Common myeloid progenitor, CD34-positive (primary cell): ENCODE measurements at regions not wholly inside any gene's neighbourhood (a gene's known extent, or its start where the extent isn't known, plus 50 kb on each side); places are given as distances from the start of the nearest gene placed in this dataset.

Experiments used
- CTCF ChIA-PET: fragments of 350-600 bp; sonication (Branson Sonifier 250); formaldehyde crosslinking; loops from one replicate; lab custom pipeline; 2021; ENCODE audit warnings: antibody characterized with exemption; lab: Charles Lee
- POLR2A ChIA-PET: fragments of 350-600 bp; sonication (Branson Sonifier 250); formaldehyde crosslinking; loops from one replicate; lab custom pipeline; 2021; ENCODE audit warnings: antibody characterized with exemption; lab: Charles Lee
- DNase-seq, 3 donors: peaks; one replicate each; pipeline versions ENCODE4 v3.0.0 to v3.0.0-alpha.2; 2013
- H3K27ac ChIP-seq, 2 experiments: 1 replicate in 1 of 2; 2 replicates in 1 of 2; pipeline ENCODE4 v1.7.0; 2013; ENCODE audit warnings: inconsistent platforms in 2 of 2, low read length in 2 of 2, mild to moderate bottlenecking in 2 of 2, low read depth in 1 of 2, moderate library complexity in 1 of 2; ENCODE audit not compliant: severe bottlenecking in 2 of 2, insufficient read depth in 1 of 2, poor library complexity in 1 of 2
- H3K27me3 ChIP-seq, 5 experiments: replicated peaks in 2 of 5; 1 replicate in 3 of 5; 2 replicates in 2 of 5; pipeline versions ENCODE4 v1.6.1 to v1.7.0; 2013; ENCODE audit warnings: low read length in 4 of 5, mild to moderate bottlenecking in 2 of 5, moderate library complexity in 2 of 5, inconsistent platforms in 1 of 5; ENCODE audit not compliant: insufficient read depth in 5 of 5, control insufficient read depth in 4 of 5
- H3K36me3 ChIP-seq, 4 experiments: 1 replicate in 2 of 4; 2 replicates in 2 of 4; pipeline versions ENCODE4 v1.6.1 to v1.7.0; 2013; ENCODE audit warnings: low read length in 3 of 4, control low read depth in 1 of 4, mild to moderate bottlenecking in 1 of 4; ENCODE audit not compliant: control insufficient read depth in 4 of 4, insufficient read depth in 4 of 4
- H3K4me1 ChIP-seq, 4 experiments: 1 replicate in 3 of 4; 2 replicates in 1 of 4; pipeline versions ENCODE4 v1.6.1 to v1.7.1; 2013; ENCODE audit warnings: low read length in 3 of 4, mild to moderate bottlenecking in 3 of 4, control low read depth in 1 of 4, inconsistent platforms in 1 of 4, moderate library complexity in 1 of 4; ENCODE audit not compliant: control insufficient read depth in 4 of 4, insufficient read depth in 4 of 4; ENCODE audit errors: control extremely low read depth in 1 of 4
- H3K4me3 ChIP-seq, 7 experiments: 1 replicate in 4 of 7; 2 replicates in 3 of 7; pipeline versions ENCODE4 v1.5.1 to v1.7.0; 2013; ENCODE audit warnings: mild to moderate bottlenecking in 7 of 7, low read length in 6 of 7, moderate library complexity in 6 of 7, inconsistent platforms in 2 of 7, low read depth in 2 of 7, control low read depth in 1 of 7; ENCODE audit not compliant: insufficient read depth in 4 of 7, control insufficient read depth in 1 of 7; ENCODE audit errors: extremely low read depth in 1 of 7
- H3K9me3 ChIP-seq, 5 experiments: 1 replicate in 4 of 5; 2 replicates in 1 of 5; pipeline versions ENCODE4 v1.6.1 to v1.7.1; 2013; ENCODE audit warnings: low read length in 4 of 5, mild to moderate bottlenecking in 2 of 5, inconsistent platforms in 1 of 5, low read depth in 1 of 5, moderate library complexity in 1 of 5; ENCODE audit not compliant: control insufficient read depth in 4 of 5, insufficient read depth in 2 of 5; ENCODE audit errors: control extremely low read depth in 1 of 5
- WGBS: methylation state at CpG from one replicate; pipeline ENCODE4 v1.1.5; 2013; ENCODE audit not compliant: insufficient coverage; 5-methylcytosine and 5-hydroxymethylcytosine counted together

DNA sequence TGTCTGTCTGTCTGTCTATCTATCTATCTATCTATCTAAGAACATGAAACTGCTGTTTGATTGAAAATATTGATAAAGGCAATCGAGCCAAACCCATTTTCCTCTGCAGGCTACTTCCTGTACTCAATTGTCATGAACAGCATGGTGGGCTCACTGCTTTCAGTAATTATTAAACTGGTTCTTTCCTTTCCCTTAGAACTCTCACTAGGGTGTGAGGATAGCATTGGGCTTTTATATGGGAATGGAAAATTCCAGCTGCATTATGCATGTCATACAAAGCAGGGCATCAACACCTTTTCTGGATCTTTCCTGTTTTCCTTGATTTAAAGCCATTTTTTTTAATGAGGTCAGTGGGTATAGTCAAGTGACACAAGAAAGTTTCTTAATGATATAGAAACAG is 161.0 kb upstream of the SYNCRIP start:
- Histone ChIP-seq H3K4me3 (no peak overlapping the region), H3K27me3 (no peaks in the 10 kb centered on the region), H3K9me3 (peaks cover 0 to 8% (median 3%) of the 10 kb centered on the region in 5 experiments), H3K27ac (no peak overlapping the region), H3K36me3 (no peaks in the 10 kb centered on the region), H3K4me1 (no peaks in the 10 kb centered on the region)
- no CpG with 5 or more reads among the region's 1 CpG for WGBS
- ChIA-PET CTCF (no interaction called here), POLR2A (no interaction called here)
- no peak for DNase-seq

DNA sequence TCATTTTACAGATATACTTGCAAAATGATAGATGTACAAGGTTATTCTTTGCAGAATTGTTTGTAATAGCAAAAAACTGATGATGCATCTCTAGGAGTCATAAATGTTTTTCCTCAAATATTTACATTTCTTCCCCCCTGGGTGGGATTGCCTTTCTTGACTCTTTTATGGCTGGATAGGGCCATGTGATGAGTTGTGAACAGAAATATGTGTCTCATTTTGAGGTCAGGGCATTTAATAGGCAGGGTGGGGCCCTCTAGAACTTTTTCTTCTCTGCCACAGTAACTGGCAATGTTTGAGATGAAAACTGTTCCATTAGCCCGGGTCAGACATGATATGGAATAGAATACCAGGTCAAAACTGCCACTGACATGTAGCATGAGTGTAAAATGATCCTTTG is 159.5 kb upstream of the SYNCRIP start:
- H3K27me3 ChIP-seq = no peaks in the 10 kb centered on the region
- H3K27ac ChIP-seq = no peak overlapping the region
- no peak for DNase-seq
- ChIA-PET POLR2A (no interaction called here), CTCF (no interaction called here)
- WGBS = 100% methylated on average over 1 of the region's 1 CpG
- H3K9me3 ChIP-seq = no peaks in the 10 kb centered on the region
- no peaks in the 10 kb centered on the region for H3K4me1 ChIP-seq
- no peaks in the 10 kb centered on the region for H3K36me3 ChIP-seq
- no peak overlapping the region for H3K4me3 ChIP-seq

DNA sequence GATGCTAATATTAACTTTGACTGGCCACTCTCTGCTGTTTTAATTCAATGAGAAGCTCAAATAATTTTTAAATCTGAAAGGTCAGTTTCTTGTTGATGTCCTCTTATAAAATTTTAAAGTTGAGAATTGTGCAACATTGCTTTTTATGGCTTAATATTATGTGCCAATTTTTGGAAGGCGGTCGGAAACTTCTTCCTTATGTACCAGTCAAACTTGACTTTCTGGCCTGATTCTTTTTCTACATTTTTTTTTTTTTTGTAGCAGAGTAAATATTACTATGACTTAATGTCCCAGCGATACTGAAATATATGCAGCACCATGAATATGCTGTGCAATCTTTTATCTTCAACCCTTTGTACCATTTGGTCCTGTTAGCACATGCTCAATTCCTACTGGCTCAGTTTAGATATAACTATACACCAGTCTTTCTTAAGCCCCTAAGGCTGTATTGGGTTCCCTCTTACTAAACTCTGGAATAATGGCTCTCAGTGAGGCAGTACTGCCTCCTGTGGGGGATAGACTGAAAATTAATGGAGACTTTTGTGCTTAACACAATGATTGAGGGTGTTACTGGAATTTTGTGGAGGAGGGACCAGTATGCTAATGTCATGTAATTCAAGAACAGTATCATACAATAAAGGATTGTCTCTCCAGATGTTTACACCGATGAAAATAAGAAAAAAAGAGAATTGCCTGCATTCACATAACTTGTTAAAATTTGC is 156.4 kb upstream of the SYNCRIP start:
- Histone ChIP-seq H3K36me3 (no peaks in the 10 kb centered on the region), H3K9me3 (no peaks in the 10 kb centered on the region), H3K4me1 (no peaks in the 10 kb centered on the region), H3K27me3 (no peaks in the 10 kb centered on the region), H3K27ac (no peak overlapping the region), H3K4me3 (no peak overlapping the region)
- ChIA-PET CTCF (no interaction called here), POLR2A (no interaction called here)
- WGBS = 100% methylated on average over 1 of the region's 4 CpGs
- no peak for DNase-seq

DNA sequence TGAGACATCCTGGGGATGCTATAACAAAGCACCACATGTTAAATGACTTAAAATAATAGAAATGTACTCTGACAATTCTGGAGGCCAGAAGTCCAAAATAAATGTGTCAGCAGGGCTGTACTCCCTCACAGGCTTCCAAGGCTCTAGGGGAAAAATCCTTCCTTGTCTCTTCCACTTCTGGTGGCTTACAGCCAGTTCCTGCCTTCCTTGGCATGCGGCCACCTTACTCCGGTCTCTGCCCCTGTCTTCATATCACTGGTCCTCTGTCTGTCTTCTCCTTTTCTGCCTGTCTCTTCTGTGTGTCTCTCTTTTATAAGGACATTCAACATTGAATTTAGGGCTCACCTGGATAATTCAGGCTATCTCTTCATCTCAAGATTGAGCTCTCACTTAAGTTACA is 155.3 kb upstream of the SYNCRIP start:
- H3K4me1 ChIP-seq = no peaks in the 10 kb centered on the region
- CTCF ChIA-PET = no interaction called here

DNA sequence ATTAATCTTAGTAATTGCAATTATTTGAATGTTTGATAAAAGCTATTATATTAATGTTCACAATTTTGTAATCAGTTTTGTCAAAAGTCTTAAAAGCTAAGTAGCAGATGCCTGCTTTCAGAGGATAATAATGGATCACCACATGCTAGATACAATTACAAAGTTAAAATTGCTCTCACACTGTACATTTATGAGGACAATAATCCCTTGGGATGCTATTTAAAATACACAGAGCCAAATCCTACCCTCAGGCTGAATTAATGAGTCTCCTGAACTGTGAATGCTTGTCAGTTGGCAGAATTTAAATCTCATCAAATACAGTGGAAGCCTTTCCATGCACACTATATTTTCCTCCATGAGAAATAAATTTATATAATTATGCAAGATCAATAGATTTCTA is 153.3 kb upstream of the SYNCRIP start:
- H3K27me3 ChIP-seq = no peaks in the 10 kb centered on the region
- no peak overlapping the region for H3K4me3 ChIP-seq
- ChIA-PET CTCF (no interaction called here), POLR2A (no interaction called here)
- H3K36me3 ChIP-seq = no peaks in the 10 kb centered on the region
- no peaks in the 10 kb centered on the region for H3K4me1 ChIP-seq
- no peak for DNase-seq
- H3K27ac ChIP-seq = no peak overlapping the region
- peaks cover 0 to 2% (median 0%) of the 10 kb centered on the region in 5 experiments for H3K9me3 ChIP-seq

More for the DNA sequence above, 155.3 kb upstream of the SYNCRIP start:
- Histone ChIP-seq H3K4me3 (no peak overlapping the region), H3K27me3 (no peaks in the 10 kb centered on the region), H3K27ac (no peak overlapping the region), H3K9me3 (no peaks in the 10 kb centered on the region), H3K36me3 (no peaks in the 10 kb centered on the region)
- DNase-seq = no peak
- 97% methylated on average over 2 of the region's 2 CpGs for WGBS
- POLR2A ChIA-PET = no interaction called here

DNA sequence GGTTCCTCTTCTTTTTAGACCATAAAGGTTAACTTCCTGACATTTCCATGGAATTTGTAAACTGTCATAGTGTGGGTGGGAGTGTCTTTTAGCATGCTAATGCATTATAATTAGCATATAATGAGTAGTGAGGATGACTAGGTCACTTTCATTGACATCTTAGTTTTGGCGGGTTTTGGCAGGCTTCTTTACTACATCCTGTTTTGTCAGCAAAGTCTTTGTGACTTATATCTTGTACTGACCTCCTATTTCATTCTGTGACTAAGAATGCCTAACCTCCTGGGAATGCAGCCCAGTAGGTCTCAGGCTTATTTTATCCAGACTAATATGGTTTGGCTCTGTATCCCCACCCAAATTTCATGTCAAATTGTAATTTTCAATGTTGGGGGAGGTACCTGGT is 149.6 kb upstream of the SYNCRIP start:
- 86% methylated on average over 1 of the region's 1 CpG for WGBS
- no peak overlapping the region for H3K4me3 ChIP-seq
- no peak for DNase-seq
- ChIA-PET CTCF (no interaction called here), POLR2A (no interaction called here)
- no peaks in the 10 kb centered on the region for H3K4me1 ChIP-seq
- H3K36me3 ChIP-seq = no peaks in the 10 kb centered on the region
- H3K27ac ChIP-seq = no peak overlapping the region
- H3K27me3 ChIP-seq = no peaks in the 10 kb centered on the region
- H3K9me3 ChIP-seq = peaks cover 2 to 9% (median 5%) of the 10 kb centered on the region in 5 experiments

DNA sequence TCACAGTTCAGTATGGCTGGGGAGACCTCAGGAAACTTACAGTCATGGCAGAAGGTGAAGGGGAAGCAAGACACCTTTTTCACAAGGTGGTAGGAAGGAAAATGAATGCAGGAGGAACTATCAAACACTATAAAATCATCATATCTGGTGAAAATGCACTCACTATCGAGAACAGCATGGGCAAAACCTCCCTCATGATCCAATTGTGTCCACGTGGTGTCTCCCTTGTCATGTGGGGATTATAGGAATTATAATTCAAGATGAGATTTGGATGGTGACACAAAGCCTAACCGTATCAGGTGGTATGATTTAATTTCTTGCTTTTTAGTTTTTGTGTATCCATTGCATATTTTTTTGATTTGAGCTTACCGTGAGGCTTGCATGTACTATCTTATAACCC is 133.2 kb upstream of the SYNCRIP start:
- WGBS = no CpG with 5 or more reads among the region's 4 CpGs

More for the DNA sequence above, 133.2 kb upstream of the SYNCRIP start:
- Histone ChIP-seq H3K9me3 (peaks cover 0 to 4% (median 0%) of the 10 kb centered on the region in 5 experiments), H3K27ac (no peak overlapping the region), H3K4me1 (no peaks in the 10 kb centered on the region), H3K4me3 (no peak overlapping the region), H3K36me3 (no peaks in the 10 kb centered on the region), H3K27me3 (no peaks in the 10 kb centered on the region)
- CTCF ChIA-PET = no interaction called here
- POLR2A ChIA-PET = no interaction called here
- DNase-seq = no peak
